ENCODE measurements at regions not wholly inside any gene's neighbourhood (a gene's known extent, or its start where the extent isn't known, plus 50 kb on each side); places are given as distances from the start of the nearest gene placed in this dataset.

- no peaks in the 10 kb centered on the region; the same call in 2 of the 3 replicates for H3K9me3 Mint-ChIP-seq
- H3K36me3 ChIP-seq (ENCODE audit: insufficient read depth) = peaks cover 9% of the 10 kb centered on the region; the same call in 1 of the 2 replicates
- H4K20me1 ChIP-seq (replicated peaks; ENCODE audit: insufficient read depth) = no peaks in the 10 kb centered on the region
- no peaks in the 10 kb centered on the region for H3K79me2 ChIP-seq (replicated peaks; ENCODE audit: insufficient read depth)
- no peak overlapping the region for H3K27ac ChIP-seq (ENCODE audit: low read depth)
- no peaks in the 10 kb centered on the region for H3K27me3 Mint-ChIP-seq (ENCODE audit: insufficient read depth, low read depth, poor library complexity)
- ATAC-seq (no peak), DNase-seq (ENCODE audit: low spot score) (no peak)
- peak overlapping the region; percentile 37; the same call in 1 of the 2 replicates for H3K27ac Mint-ChIP-seq
- H3K4me1 Mint-ChIP-seq = peaks cover 21% of the 10 kb centered on the region
- H3K27me3 ChIP-seq (ENCODE audit: insufficient read depth) = no peaks in the 10 kb centered on the region
- H3K36me3 Mint-ChIP-seq (ENCODE audit: low read depth) = no peaks in the 10 kb centered on the region
- H3K4me2 ChIP-seq = no peak overlapping the region
- H3F3A ChIP-seq (replicated peaks; ENCODE audit: low read depth) = no peaks in the 10 kb centered on the region
- 0 out of 2 replicates have a peak, but pooled peaks cover 3% of the 10 kb centered on the region for H3K9me2 ChIP-seq (ENCODE audit: insufficient read depth)
- H2AFZ ChIP-seq = no peak overlapping the region
- H3K4me3 ChIP-seq = no peak overlapping the region
- TF ChIP-seq EZH2phosphoT487 (IDR thresholded peaks at IDR 0.05; ENCODE audit: unreplicated experiment) (no peak), ZNF462 (CRISPR knock-in tag; IDR thresholded peaks at IDR 0.05) (no peak), POLR2AphosphoS5 (IDR thresholded peaks at IDR 0.05; ENCODE audit: low read depth) (no peak), REST (IDR thresholded peaks at IDR 0.05; ENCODE audit: unreplicated experiment) (no peak), STAT1 (IDR thresholded peaks at IDR 0.05; ENCODE audit: unreplicated experiment) (no peak), ZNF114 (CRISPR knock-in tag; IDR thresholded peaks at IDR 0.05) (no peak), JUNB (IDR thresholded peaks at IDR 0.05; ENCODE audit: unreplicated experiment) (no peak), ZNF331 (CRISPR knock-in tag; IDR thresholded peaks at IDR 0.05; ENCODE audit: low read depth) (no peak), ETS1 (IDR thresholded peaks at IDR 0.05) (no peak), NANOG (IDR thresholded peaks at IDR 0.05; ENCODE audit: borderline replicate concordance) (no peak)
- peaks cover 6% of the 10 kb centered on the region; the same call in 1 of the 2 replicates for H3K4me1 ChIP-seq (ENCODE audit: insufficient read depth)
- no peak overlapping the region for H3K4me3 Mint-ChIP-seq
These were observed 1017.1 kb upstream of the EEF2KMT start for GRCh38 chr16:6114691-6115090.
